Thoracic aorta (tissue), 2 donors: ENCODE measurements at regions not wholly inside any gene's neighbourhood (a gene's known extent, or its start where the extent isn't known, plus 50 kb on each side); places are given as distances from the start of the nearest gene placed in this dataset.

Experiments used
- ATAC-seq: fragments of 150-250 bp; one replicate; pipeline ENCODE4 v1.8.0; 2017; ENCODE audit warnings: low read depth; ENCODE audit not compliant: insufficient number of reproducible peaks, low FRiP score
- DNase-seq: peaks from one replicate; pipeline ENCODE4 v3.0.0-alpha.2; 2020; ENCODE audit warnings: low spot score
- H3K27ac ChIP-seq, 2 donors: fragments of 200-600 bp; sonication (generic); 1 replicate in 1 of 2; 2 replicates in 1 of 2; pipeline ENCODE4 v1.5.1; 2016; ENCODE audit warnings: mild to moderate bottlenecking in 2 of 2, moderate library complexity in 2 of 2
- H3K27me3 ChIP-seq: fragments of 200-600 bp; sonication (generic); replicated peaks from 2 replicates; pipeline ENCODE4 v1.6.0; 2016; ENCODE audit warnings: mild to moderate bottlenecking; ENCODE audit not compliant: insufficient read depth
- H3K36me3 ChIP-seq: fragments of 200-600 bp; sonication (generic); one replicate; pipeline ENCODE4 v1.5.1; 2016
- H3K4me1 ChIP-seq, 2 donors: fragments of 200-600 bp; sonication (generic); 1 replicate in 1 of 2; 2 replicates in 1 of 2; pipeline versions ENCODE4 v1.5.1 to v1.6.0; 2016; ENCODE audit warnings: low read depth in 2 of 2, mild to moderate bottlenecking in 1 of 2; ENCODE audit not compliant: control insufficient read depth in 1 of 2
- H3K4me3 ChIP-seq: fragments of 200-600 bp; sonication (generic); 2 replicates; pipeline ENCODE4 v1.5.1; 2016; ENCODE audit warnings: mild to moderate bottlenecking
- H3K9me3 ChIP-seq: fragments of 200-600 bp; sonication (generic); 2 replicates; pipeline ENCODE4 v1.5.1; 2016
- CTCF ChIP-seq: fragments of 200-600 bp; sonication (generic); IDR thresholded peaks from one replicate; pipeline ENCODE4 v1.5.1; 2019; ENCODE audit warnings: antibody characterized with exemption

- Histone ChIP-seq H3K36me3 (no peaks in the 10 kb centered on the region), H3K27me3 (no peaks in the 10 kb centered on the region), H3K4me1 (no peaks in the 10 kb centered on the region), H3K27ac (no peak overlapping the region), H3K4me3 (no peak overlapping the region), H3K9me3 (no peaks in the 10 kb centered on the region)
- ATAC-seq: no peak
- DNase-seq: no peak
- no peak for TF ChIP-seq CTCF
Measured at GRCh38 chr5:26610577-26610976, 427.8 kb downstream of the CDH9 start.

- Histone ChIP-seq H3K27me3 (no peaks in the 10 kb centered on the region), H3K36me3 (no peaks in the 10 kb centered on the region), H3K4me1 (no peaks in the 10 kb centered on the region), H3K27ac (no peak overlapping the region), H3K9me3 (no peaks in the 10 kb centered on the region), H3K4me3 (no peak overlapping the region)
- no peak for TF ChIP-seq CTCF
- no peak for DNase-seq
- no peak for ATAC-seq
Measured at GRCh38 chr5:26601563-26601962, 436.8 kb downstream of the CDH9 start.

GRCh38 chr5:26582350-26583045, 455.9 kb downstream of the CDH9 start:
- no peak for TF ChIP-seq CTCF
- H3K4me1 ChIP-seq: no peaks in the 10 kb centered on the region
- no peak overlapping the region for H3K27ac ChIP-seq
- no peak overlapping the region for H3K4me3 ChIP-seq
- ATAC-seq: no peak
- no peak for DNase-seq
- no peaks in the 10 kb centered on the region for H3K9me3 ChIP-seq
- H3K27me3 ChIP-seq: no peaks in the 10 kb centered on the region
- H3K36me3 ChIP-seq: no peaks in the 10 kb centered on the region

GRCh38 chr5:26579712-26580111, 458.7 kb downstream of the CDH9 start:
- DNase-seq (no peak), ATAC-seq (no peak)
- H3K36me3 ChIP-seq: no peaks in the 10 kb centered on the region
- TF ChIP-seq CTCF: no peak
- H3K9me3 ChIP-seq: no peaks in the 10 kb centered on the region
- no peaks in the 10 kb centered on the region for H3K27me3 ChIP-seq
- no peaks in the 10 kb centered on the region for H3K4me1 ChIP-seq
- no peak overlapping the region for H3K4me3 ChIP-seq
- no peak overlapping the region for H3K27ac ChIP-seq

GRCh38 chr5:26578002-26578401, 460.4 kb downstream of the CDH9 start:
- no peaks in the 10 kb centered on the region for H3K36me3 ChIP-seq
- no peak for DNase-seq
- no peak overlapping the region for H3K4me3 ChIP-seq
- no peaks in the 10 kb centered on the region for H3K9me3 ChIP-seq
- no peak for ATAC-seq
- H3K27me3 ChIP-seq: no peaks in the 10 kb centered on the region
- no peaks in the 10 kb centered on the region for H3K4me1 ChIP-seq
- H3K27ac ChIP-seq: no peak overlapping the region
- no peak for TF ChIP-seq CTCF
